ENCODE measurements at regions not wholly inside any gene's neighbourhood (a gene's known extent, or its start where the extent isn't known, plus 50 kb on each side); places are given as distances from the start of the nearest gene placed in this dataset.

DNA sequence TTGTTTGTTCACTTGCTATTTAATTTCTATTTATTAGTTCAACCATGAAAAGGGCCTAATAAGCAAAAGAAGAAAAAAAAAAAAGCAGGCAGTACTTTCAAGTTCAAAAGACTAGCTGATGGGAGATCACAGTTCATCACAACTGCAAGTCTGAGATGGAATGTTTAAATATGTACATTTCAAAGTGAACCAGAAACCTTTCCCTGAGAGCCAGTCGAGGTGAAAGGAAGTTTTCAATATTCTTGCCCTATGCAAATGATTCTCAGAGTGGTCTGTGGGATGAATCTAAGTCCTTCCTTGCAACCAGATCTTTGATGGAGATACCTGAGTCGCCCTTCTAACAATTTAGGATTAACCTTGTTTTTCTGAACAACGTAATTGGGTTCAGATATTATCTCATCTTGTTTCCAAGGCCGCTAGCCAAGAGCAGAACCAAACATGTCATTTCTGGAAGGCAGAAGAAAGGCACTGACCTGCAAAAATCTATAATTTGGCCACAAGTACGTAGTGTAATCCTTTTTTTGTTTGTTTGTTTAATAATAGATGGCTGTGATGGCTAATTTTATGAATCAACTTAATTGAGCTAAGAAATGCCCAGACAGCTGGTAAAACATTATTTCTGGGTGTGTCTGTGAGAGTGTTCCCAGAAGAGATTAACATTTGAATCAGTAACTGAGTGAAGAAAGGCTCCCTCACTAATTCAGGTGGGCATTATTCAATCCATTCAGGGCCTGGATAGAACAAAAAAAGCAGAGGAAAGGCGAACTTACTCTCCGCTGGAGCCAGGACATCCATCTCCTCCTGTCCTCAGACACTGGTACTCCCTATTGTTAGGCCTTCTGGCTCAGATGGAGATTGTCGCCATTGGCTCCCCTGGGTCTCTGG lies 171.1 kb upstream of the TMPO start:
- TF ChIP-seq CTCF (IDR thresholded peaks at IDR 0.05; ENCODE audit: insufficient read depth, low read length) (no peak), SPI1 (IDR thresholded peaks at IDR 0.05; ENCODE audit: borderline replicate concordance, low read depth) (no peak)
- TF ChIP-seq, protein P1, sequence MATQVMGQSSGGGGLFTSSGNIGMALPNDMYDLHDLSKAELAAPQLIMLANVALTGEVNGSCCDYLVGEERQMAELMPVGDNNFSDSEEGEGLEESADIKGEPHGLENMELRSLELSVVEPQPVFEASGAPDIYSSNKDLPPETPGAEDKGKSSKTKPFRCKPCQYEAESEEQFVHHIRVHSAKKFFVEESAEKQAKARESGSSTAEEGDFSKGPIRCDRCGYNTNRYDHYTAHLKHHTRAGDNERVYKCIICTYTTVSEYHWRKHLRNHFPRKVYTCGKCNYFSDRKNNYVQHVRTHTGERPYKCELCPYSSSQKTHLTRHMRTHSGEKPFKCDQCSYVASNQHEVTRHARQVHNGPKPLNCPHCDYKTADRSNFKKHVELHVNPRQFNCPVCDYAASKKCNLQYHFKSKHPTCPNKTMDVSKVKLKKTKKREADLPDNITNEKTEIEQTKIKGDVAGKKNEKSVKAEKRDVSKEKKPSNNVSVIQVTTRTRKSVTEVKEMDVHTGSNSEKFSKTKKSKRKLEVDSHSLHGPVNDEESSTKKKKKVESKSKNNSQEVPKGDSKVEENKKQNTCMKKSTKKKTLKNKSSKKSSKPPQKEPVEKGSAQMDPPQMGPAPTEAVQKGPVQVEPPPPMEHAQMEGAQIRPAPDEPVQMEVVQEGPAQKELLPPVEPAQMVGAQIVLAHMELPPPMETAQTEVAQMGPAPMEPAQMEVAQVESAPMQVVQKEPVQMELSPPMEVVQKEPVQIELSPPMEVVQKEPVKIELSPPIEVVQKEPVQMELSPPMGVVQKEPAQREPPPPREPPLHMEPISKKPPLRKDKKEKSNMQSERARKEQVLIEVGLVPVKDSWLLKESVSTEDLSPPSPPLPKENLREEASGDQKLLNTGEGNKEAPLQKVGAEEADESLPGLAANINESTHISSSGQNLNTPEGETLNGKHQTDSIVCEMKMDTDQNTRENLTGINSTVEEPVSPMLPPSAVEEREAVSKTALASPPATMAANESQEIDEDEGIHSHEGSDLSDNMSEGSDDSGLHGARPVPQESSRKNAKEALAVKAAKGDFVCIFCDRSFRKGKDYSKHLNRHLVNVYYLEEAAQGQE (IDR thresholded peaks at IDR 0.05; ENCODE audit: insufficient replicate concordance, low read depth) = no peak

Data from HL-60 (cell line).